GM18502 (cell line): ENCODE measurements at regions not wholly inside any gene's neighbourhood (a gene's known extent, or its start where the extent isn't known, plus 50 kb on each side); places are given as distances from the start of the nearest gene placed in this dataset.

Experiments
- ATAC-seq: cut with Tn5 transposase; IDR thresholded peaks from one replicate; pipeline ENCODE4 v1.9.1; 2021; ENCODE audit warnings: mild to moderate bottlenecking; ENCODE audit not compliant: unreplicated experiment, poor library complexity

DNA sequence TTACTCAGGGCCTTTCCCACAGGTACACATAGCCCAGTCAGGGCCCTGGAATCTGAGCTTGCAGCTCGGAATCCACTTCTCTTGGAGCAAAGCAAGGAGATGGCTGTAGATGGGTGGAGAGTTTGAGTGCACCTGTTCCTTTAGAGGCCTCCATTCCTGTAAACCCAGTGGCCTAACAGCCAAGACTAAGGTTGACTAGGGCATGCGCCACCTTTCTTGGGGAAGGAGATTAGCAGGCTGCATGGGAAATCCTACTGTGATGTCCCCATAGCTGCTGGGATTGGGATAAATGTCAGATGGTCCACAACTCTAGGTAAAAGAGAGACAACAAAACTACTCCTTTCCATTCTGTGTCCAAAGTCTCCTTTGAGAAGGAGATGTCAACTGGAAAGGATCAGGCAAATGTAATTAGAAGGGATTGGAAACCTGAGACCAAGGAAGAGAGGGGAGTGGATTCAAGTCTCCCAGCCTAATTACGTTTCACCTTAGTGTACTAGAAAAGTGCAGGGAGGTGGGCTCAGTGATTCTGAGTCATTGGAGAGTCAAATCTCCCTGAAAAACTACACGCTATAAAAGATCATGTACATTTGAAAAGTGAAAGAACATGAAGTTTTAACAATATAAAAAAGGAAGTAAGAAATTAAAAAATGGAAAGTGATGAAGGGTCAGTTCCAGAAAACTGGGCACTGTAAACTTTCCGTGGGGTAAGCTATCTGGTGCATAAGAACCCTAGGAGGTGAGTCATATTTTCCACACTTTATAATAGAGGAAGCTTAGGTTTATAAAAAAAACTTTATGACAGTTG lies 104.2 kb downstream of the SEC61B start:
- ATAC-seq: no peak

DNA sequence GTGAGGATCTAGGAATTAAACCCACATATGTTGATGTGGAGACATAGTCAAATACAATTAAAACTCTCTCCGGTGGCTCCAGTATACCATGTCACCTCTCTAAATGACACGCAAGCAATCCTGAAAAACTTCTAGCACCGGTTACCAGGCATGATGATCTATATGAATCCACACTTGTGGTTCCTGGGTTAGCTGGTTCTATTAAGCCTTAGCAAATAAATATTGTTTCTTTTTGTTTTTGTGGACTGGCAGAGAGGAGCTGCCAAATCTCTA lies 104.8 kb downstream of the SEC61B start:
- ATAC-seq: no peak

DNA sequence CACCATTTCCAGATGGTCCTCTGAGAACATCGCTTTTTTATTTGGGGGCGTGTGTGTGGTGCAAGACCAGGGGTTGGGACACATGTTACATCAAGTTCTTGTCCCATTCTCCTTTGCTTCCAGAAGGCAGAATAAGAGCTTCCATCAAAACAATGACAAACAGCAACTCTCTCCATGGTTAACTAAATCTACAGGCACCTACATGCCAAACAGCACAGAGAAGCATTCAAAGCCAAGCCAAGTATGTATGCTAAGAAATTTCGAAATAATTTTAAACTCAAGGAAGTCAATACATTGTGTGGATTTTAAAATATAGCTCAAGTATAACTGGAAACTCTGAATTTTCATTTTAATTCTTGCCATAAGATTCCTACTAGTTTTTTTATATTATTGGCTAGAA lies 105.6 kb downstream of the SEC61B start:
- no peak for ATAC-seq

DNA sequence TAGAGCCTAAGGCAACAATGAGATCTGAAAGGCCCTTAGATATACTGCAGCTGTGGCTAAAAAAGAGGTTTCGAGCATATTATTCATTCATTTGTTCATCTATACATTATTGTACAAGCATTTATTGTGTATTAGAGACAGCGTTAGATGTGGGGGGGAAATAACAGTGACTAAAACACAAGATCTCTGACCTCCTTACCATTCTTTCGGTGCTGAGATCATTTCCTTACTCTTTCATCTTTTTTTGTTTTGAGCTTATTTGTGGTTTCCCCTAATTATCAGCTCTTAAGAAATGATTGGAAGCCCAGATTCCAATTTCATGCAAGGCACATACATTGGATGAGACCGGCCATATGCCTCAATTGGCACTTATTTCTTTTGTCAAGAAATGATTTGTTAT lies 113.2 kb downstream of the SEC61B start:
- no peak for ATAC-seq

DNA sequence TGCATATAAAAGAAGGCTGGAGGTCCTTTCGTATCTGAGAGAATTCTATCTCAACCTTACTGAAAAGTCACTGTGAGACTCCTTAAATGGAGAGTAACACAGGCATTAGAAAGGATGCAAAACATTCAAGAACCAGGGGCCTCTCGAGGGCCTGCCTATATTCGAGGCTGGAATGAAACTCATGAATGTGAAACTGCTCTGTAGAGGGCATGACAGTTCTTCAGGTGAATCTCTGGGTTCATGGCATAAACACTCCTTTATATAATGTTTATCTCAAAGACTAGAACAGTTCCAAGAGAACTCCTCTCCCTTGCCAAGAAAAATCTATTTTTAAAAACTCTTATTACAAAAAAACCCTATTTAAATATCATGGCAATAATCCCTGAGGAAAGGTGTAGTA lies 113.9 kb downstream of the SEC61B start:
- ATAC-seq: no peak

DNA sequence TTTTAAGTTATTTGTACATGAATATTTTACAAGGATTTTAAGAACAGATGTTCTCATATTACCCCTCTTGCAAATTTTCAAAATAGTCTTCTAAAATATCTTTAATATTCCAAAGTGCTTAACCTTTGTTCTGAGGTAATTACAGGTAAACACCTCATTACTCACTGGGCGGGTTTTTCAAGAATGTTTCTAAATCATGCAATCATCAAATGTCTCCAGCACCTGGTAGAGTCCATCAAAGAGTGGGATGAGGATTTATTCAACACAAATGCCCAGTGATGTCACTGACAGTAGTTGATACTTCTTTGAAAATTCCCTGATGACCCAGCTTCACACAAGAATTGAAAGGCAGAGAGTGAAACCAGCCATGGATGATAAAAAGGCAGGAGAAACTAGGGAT lies 114.4 kb downstream of the SEC61B start:
- ATAC-seq: no peak

DNA sequence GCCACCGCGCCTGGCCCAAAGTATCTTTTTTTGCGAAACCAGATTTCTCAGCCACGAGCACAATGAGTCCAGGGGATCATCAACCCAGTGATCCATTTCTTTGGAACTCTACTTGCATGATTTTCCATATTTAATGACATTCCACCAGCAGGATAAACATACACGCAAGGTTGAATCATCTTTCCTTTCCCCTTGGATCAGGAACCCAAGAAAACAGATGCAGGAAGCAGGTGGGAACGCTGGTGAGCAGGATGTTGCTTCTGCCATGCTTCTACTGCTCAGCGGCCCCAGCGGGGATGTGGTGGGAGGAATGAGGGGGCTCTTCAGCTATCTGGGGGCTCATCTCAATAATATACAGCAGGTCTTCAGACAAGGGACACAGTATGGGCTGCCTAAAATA lies 118.2 kb downstream of the SEC61B start:
- no peak for ATAC-seq

DNA sequence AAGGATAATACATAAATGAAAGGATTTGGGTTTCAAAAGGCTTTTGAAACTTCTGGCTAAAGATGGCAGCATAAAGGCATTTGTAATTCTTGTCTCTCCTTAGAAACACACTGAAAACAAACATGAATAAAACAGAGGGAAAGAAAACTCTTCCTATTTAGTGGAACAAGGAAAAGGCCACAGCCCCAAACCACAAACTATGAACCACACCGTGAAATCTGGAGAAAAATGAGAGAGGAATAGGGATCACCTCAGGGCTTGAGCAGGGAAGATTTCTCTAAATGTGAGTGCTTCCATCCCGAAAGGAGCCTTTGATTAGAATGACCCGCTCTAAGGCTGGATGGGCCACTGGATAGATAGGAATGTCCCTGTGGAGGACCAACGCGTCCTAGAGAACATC lies 119.6 kb downstream of the SEC61B start:
- no peak for ATAC-seq

DNA sequence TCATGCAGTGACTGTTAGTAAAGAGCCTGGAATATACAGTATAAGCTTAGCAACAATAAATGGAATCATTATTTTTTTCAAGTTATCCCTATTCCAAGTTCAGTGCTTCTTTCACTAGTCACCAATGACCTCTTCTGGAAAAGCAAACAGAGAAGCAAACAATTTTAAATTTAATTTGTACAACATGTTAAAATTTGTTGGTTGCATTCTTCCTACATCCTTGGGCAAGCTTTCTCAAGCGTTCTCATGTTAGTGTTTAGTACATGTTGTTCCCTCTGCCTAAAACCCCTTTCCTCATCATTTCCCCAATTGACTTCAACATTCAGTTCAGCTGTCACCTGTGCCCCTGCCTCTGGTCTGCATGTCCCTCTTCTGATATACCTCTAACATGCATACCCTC lies 123.4 kb downstream of the SEC61B start:
- ATAC-seq: no peak

DNA sequence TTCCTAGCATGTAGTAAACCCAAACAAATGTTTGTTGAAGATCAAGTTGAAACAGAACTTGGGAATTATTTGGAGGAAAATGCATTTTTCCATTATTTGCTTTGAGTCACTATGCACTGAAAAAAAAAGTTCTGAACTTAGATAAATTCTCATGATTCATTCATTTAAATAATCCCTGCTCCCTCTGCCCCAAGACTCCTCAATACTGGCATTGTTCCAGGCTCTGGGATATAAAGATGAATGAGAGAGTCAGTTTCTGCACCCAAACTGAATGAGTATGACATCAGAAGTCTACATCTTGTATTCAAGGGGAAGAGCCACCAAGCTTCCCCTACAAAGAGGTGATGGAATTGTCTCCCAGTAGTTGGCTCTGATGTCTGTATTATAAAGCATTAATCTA lies 123.9 kb downstream of the SEC61B start:
- ATAC-seq: no peak

DNA sequence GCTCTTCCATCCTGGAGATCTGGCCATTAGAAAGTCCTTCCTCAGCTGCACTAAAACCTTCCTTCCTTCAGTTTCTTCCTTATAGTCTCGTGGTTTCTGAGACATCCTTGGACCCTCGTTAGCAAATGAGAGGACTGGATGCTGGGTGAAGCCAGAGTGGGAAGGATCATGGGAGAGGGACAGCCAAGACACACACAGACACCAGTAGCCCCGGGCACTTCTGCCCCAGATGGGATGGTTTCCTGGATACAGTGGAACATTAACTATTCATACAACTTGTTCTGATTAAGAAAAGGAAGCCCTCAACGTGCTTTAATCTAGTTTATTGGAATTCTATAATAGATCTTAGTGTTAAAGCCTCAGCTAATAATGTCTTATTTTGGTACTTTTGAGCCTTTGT lies 125.5 kb downstream of the SEC61B start:
- no peak for ATAC-seq

DNA sequence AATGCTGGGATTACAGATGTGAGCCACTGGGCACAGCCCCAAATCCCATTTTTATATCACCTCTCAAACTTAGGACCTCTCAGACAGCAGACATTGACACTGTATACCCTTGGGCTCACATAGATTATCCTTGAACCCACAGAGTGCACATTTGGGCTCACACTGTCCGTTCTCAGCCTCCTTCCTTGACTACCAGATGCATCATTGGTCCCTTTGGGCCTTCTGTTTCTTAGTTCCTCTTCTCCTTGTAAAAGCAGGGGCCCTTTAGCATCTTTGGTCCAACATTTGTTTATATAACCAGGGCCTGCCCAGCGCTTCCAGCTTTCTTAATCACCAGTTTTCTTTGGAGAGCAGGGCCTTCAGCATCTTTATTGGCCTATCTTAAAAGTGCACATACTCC lies 126.2 kb downstream of the SEC61B start:
- ATAC-seq: no peak

DNA sequence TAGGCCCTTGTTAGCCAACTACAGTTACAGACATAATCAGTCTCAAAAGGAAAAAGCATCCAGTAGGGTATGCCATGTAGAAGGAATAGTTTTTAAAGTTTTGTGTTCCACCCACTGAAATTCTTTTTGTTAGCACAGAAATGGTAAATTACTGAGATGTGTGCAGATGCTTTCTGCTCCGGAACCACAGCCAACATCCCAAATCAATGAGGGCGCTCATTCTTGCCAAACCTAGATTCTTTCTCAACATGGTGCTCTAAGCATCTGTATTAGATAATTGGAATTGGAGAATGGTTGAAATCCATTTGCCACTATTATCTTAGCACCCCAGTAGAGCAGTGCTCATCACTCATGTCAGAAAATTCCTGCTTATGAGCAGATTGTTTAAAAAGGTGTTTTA lies 127.8 kb downstream of the SEC61B start:
- ATAC-seq: no peak

DNA sequence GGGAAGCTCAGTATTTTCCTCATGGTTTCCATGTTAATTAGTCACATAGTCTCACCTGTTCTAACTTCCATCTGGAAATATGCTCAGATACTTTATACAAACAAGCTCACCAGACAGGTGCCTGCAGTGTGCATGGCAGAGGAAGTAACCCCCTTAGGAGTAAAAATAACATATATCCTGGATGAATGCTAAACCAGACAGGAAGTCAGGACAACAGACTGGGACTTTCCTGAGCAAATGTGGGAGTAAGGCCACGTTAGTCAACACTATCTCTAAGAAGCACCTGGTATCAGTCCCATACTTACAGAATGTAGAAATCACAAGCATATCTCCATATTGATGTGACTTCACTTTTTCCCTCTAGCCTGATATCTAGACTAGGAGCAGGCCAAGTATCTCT lies 128.4 kb downstream of the SEC61B start:
- ATAC-seq: no peak

DNA sequence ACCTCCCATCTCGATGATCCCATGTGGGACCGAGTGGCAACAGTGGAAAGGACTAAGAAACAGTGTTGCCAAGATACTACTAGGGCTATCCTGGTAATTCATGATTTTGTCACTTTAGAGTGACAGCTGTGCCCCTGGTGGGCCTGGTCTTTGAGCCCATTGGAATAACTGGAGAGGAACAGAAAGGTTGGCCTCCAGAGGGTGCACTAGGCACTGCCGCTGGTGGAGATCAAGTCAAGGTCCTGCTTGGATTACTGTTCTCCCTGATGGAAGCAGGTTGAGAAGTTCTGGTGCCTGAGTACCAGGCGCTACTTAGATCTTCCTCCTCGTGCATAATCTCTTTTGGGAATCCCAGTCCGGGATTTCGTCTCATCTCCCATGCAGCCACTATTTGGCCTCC lies 129.6 kb downstream of the SEC61B start:
- ATAC-seq: no peak

DNA sequence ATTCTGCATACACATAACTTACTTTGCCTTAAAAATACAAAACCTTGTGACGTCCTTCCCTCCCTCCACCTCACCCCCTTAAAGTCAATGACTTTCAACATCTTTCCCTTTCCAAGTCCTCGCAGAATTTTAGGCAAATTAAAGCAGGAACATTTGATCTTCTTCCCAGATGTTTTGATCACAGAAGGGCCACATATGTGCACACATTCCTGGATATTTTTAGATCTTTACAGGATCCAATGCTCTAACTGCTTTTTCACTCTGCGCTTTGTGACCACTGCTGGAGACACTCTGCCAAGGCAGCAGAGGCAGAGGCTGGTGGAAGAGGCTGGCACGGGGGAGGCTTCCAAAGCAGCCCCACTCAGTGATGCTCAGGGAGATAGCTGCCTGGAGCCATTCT lies 130.7 kb downstream of the SEC61B start:
- ATAC-seq: no peak

DNA sequence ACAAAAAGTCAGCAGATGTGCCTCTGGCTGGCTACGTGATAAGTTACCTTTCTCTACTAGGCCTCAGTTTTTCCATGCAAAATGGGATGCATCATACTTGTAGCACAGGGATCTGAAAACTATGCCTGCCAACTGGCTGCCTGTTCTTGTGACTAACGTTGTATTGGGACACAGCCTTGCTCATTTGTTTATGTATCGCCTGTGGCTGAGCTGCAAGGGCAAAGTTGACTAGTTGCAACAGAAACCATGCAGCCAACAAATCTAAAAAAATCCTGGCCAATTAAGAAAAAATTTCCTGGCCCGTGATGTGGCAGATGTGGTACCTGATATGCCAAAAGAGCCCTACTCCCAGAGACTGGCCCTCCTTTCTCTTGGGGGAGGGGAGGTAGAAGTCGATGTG lies 131.3 kb downstream of the SEC61B start:
- ATAC-seq: no peak

DNA sequence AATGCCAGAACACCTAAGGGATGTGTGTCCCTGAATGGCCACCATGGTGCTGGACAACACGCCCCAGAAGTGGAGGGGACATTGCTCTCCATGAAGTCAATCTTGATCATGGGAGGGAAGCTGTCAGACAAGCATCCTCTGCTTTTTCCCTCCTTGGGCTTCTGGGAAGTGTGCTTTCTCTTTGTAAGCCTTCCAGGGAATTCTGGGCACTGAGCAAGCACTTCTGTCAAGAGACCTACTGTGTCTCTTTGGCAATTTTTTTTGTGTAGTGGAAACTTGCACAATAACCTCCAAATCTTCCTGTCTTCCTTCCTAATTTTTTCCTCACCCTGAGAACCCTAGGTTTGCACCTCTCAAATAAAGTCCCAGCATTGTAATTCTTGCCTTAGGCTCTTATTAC lies 132.0 kb downstream of the SEC61B start:
- ATAC-seq: no peak

DNA sequence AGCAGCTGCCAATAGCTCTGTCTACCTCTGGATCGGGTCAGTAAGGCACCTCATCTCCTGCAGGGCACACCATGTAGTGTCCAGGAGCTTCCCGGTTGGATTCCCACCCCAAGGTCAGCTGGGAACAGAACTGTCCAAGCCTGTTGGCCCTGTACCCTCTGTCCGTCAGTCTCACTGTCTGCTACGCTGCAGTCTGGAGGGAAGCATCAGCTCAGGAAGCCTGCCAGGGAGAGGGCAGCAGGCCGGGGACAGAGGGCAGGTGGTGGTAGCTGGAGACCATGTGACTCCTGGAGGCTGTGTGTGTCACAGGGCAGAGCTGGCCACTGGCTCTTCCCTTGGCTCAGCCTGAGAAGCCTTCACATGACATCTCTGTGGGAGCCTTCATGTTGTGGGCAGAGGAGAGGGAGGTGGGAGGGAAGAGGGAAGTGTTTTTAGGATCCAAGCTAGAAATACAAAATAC lies 134.5 kb downstream of the SEC61B start:
- ATAC-seq: no peak

DNA sequence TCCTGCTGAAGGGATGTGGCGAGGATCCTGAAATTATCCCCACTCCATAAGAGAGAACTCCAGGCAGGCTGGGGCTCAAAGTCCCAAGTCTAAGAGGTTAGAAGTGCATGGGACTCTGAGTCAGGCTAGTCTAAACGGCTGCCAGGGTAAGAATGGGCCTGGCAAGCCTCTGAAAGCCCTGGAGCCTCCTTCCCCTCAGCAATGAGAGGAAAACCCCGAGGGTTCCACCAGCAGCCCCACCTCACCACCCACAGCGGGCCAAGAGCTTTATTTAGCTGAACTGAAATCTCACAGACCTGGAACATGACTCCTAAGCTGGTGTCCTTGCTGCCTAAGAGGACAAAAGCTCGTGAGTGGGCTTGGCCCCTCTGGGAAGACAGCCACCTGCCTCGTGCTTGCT lies 135.5 kb downstream of the SEC61B start:
- no peak for ATAC-seq

DNA sequence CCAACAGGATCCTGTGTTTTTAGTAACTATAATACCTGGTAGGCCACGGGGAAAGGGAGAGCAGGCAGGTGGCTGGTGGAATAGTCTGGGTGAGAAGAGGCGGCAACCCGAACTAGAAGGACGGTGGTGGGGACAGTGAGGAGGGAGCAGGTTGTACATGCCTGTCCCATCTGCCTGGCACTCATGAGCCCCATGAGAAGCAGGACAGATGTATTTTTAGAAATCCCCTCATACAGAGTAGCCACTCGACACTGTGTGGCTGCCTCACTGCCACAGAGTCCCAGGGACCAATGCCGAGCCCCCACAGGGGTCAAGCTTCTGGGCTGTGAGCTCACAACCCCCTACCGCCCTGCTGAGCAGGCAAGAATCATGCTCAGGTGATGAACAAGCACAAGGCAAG lies 136.6 kb downstream of the SEC61B start:
- ATAC-seq: no peak

DNA sequence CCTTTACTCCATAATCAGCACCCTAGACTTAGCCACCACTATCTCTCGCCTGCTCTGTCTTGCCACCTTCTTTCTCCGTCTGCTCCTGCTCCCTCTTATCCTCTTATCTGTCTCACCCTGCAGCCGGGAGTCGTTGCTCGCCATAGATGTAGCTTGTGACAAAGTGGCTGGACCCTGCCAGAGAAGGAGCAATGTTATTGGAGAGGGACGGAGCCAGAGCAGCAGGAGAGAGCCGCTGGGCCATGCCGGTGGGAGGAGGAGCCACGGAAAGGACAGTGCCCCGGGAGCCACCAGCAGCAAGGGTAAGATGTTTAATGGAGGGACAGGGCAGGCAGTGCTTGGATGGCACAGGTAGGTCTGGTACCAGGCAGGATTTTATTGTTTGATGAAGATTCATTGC lies 137.3 kb downstream of the SEC61B start:
- no peak for ATAC-seq

DNA sequence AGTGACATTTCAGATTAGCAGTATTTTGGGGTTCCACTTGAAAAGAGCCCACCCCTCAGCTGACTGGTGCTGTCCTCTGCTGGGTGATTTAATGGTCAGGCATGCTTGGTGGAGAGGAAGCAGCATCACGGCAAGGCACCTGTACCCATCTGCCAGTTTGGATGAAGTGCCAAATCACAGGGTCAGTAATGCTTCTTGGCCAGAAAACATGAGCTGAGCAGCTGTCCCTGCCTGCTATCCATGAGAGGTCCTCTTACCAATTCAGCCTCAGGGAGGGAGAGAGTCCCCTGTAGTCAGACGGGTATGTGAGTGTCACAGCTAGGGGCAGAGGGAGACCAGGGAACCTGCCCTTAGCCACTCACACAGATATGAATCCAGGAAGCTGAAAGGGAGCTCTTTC lies 137.9 kb downstream of the SEC61B start:
- no peak for ATAC-seq
